ENCODE measurements at regions not wholly inside any gene's neighbourhood (a gene's known extent, or its start where the extent isn't known, plus 50 kb on each side); places are given as distances from the start of the nearest gene placed in this dataset.
A peak's percentile ranks its signal among the peaks of the same experiment; 100 is the strongest.
"Not testable (repeated sequence)": the region's sequence is repeated elsewhere in the genome, so short reads cannot be mapped to it uniquely, and the experiment has no call there.

- DNase-seq (ENCODE audit: low spot score): no peak
Observed at GRCh38 chr2:126238251-126238650, 417.7 kb upstream of the GYPC start.

- no peak for DNase-seq (ENCODE audit: low spot score)
Observed at GRCh38 chr2:126239320-126239955, 416.5 kb upstream of the GYPC start.

DNA sequence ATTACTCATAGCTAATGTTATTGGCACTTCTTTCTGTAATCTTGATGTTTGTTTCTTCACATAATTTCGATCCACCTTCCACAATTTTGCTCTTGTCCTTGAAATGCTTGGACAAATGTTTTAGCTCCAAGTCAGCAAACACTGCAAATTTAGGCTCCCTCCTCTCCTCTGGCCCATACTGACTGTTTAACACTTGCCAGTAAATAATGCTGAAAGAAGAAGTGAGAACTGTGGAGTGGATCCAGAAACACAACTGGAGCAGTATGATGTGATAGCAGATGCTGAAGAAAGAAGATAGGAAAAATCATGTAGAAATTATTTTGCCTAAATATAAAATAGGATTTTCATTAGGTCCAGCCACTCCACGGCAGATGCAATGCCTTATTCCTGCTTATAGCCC, 415.0 kb upstream of the GYPC start:
- DNase-seq (ENCODE audit: low spot score): no peak

GRCh38 chr2:126241411-126241810, 414.5 kb upstream of the GYPC start:
- no peak for DNase-seq (ENCODE audit: low spot score)

DNA sequence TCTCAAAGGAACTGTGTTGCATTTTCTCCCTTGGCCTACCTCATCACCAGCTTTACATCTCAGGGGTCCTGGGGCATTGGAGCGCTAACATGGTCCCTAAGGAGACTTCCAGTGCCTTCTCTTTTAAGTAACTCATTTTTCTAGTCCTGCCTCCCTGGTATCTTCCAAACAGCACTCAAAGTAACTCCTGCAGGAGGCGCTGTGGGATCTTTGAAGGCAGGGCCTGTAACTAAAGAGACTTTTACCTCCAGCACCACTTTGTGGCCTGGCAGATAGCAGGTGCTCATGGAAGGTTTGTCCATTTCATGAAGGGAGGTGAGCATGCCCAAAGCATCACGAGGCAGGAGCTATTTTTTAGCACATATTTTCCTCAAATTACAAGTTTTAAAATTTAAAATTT, 411.0 kb upstream of the GYPC start:
- peak; percentile 30 for DNase-seq (ENCODE audit: low spot score)

GRCh38 chr2:126253669-126254068, 402.3 kb upstream of the GYPC start:
- DNase-seq (ENCODE audit: low spot score): no peak

DNA sequence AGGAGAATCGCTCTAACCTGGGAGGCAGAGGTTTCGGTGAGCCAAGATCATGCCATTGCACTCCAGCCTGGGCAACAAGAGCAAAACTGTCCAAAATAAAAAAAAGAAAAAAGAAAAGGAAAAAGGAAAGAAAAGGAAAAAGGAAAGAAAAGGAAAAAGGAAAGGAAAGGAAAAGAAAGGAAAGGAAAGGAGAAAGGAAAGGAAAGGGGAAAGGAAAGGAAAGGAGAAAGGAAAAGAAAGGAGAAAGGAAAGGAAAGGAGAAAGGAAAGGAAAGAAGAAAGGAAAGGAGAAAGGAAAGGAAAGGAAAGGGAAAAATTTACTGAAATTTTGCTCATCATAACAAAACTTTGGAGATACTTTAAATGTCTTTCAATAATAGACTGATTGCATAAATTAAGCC, 391.3 kb upstream of the GYPC start:
- no peak for DNase-seq (ENCODE audit: low spot score)

DNA sequence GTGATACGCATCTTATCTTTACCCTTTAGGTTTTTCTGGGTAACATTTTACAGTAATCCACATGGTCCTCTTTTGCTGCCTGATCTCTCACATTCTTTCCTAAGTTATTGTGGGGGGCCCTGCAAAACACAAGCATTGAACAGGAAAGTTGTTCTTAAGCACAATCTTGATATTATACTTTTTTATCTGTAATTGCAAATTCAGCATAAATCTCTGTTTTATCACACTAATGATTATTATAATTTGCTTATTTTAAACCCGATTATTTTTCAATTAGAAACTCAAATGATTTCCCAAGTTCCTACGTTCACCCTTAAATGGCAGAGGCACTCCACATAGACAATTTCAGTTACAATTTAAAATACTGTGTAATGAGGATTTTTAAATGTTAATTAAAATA, 386.0 kb upstream of the GYPC start:
- DNase-seq (ENCODE audit: low spot score): no peak

- no peak for DNase-seq (ENCODE audit: low spot score)
Observed at GRCh38 chr2:126270587-126270986, 385.4 kb upstream of the GYPC start.

DNA sequence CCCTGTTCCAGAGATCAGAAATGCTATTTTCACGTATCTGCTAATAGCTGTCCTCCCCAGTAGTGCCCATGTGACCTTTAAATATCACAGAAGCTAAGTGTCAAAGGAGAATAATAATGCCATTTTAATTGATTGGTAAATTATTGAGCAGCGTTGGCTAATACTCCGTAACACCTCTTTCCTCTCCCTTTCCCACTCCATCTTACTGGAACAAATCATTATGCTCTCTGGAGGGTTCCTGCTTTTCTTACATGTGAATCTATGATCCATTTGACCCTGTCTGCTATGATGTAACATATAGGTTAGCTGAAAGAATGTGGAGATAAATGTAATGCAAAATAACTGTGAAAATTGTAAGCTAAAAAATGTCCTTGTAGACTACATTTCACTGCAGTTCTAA, 383.6 kb upstream of the GYPC start:
- no peak for DNase-seq (ENCODE audit: low spot score)

- DNase-seq (ENCODE audit: low spot score): no peak
Observed at GRCh38 chr2:126275098-126275497, 380.9 kb upstream of the GYPC start.

DNA sequence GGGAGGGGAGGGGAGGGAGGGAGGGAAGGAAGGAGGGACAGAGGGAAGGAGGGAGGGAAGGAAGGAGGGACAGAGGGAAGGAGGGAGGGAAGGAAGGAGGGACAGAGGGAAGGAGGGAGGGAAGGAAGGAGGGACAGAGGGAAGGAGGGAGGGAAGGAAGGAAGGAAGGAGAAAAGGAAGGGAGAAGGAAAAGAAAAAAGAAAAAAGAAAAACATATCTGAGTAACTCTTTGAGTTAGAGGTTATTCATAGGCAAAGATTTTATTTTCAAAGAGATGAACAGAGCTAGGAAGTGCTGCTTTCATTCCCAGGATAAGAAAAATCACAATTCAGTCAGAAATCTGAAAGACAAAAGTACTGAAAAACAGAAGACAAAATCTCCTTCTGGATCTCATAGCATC, 379.7 kb upstream of the GYPC start:
- DNase-seq (ENCODE audit: low spot score): not testable (repeated sequence)

GRCh38 chr2:126288362-126288761, 367.6 kb upstream of the GYPC start:
- DNase-seq (ENCODE audit: low spot score): no peak

DNA sequence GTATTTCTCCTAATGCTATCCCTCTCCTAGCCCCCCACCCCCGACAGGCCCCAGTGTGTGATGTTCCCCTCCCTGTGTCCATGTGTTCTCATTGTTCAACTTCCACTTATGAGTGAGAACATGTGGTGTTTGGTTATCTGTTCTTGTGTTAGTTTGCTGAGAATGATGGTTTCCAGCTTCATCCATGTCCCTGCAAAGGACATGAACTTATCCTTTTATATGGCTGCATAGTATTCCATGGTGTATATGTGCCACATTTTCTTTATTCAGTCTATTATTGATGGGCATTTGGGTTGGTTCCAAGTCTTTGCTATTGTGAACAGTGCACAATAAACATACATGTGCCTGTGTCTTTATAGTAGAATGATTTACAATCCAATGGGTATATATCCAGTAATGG, 362.0 kb upstream of the GYPC start:
- not testable (repeated sequence) for DNase-seq (ENCODE audit: low spot score)

- DNase-seq (ENCODE audit: low spot score): no peak
Observed at GRCh38 chr2:126299469-126299976, 356.4 kb upstream of the GYPC start.

DNA sequence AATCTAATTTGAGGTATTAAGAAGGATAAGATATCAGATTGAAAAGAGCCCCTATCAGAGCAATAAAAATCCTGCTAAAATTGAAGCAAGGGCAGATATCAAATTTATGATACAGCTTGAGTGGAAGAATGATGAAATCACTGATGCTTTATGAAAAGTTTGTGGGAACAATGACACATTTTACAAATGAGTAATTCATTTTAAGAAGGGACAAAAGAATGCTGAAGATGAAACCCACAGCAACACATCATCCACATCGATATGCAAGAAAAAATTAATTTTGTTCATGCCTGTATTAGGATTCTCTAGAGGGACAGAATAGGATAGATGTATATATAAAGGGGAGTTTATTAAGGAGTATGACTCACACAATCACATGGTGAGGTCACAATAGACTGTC, 355.6 kb upstream of the GYPC start:
- no peak for DNase-seq (ENCODE audit: low spot score)

GRCh38 chr2:126302043-126302442, 353.9 kb upstream of the GYPC start:
- no peak for DNase-seq (ENCODE audit: low spot score)

- DNase-seq (ENCODE audit: low spot score): no peak
Observed at GRCh38 chr2:126303113-126303512, 352.8 kb upstream of the GYPC start.

- no peak for DNase-seq (ENCODE audit: low spot score)
Observed at GRCh38 chr2:126304154-126304553, 351.8 kb upstream of the GYPC start.

DNA sequence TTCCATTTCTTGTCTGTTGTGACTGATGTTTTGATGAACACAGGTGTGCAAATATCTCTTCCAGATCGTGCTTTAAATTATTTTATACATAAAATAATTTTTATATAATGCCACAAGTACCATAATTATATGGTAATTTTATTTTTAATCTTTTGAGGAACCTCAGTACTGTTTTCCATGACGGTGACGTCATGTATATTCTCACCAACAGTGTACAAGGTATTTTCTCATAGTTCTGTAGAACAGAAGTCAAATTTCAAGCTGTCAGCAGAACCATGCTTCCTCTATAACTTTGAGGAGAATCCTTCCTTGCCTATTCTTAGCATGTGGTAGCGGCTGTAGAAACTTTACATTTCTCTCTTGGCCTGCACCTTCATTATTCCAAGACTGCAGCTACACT, 349.4 kb upstream of the GYPC start:
- DNase-seq (ENCODE audit: low spot score): no peak

DNA sequence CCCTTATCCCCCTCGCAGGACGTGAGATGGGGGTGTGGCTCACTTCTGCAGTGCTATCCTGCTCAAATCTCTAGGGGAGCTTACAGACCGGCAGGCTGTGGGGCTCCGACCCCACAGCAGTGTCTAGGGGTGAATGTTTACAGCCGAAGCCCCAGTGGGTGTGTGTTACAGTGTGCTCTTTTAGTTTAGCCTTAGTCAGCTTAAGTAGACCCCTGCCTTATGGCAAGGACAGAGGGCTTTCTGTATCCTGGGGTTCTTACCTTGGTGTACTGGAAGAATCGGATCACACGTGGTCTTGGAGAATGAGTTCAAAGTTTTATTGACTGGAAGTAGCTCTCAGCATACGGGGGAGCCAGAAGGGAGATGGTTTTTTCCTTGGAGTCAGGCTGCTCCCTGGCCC, 348.2 kb upstream of the GYPC start:
- DNase-seq (ENCODE audit: low spot score): no peak

DNA sequence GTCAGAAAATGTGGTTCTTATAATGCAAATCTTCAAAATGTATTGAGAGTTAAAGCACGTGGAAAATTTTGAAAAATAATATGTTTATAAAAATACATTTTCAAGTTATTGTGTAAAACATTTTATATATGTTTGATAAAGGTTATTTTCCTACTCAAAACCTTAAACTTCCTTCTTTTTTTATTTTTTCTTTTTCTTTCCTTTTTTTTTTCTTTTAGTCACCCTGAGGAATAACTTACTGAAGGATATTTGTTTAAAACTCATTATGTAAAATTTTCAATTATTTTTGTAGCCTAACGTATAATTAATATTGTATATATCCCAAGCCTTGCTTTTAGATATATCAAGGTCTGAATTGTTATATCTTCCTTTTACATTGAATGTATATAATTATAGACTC, 346.8 kb upstream of the GYPC start:
- no peak for DNase-seq (ENCODE audit: low spot score)

GRCh38 chr2:126312579-126312978, 343.4 kb upstream of the GYPC start:
- DNase-seq (ENCODE audit: low spot score): no peak

DNA sequence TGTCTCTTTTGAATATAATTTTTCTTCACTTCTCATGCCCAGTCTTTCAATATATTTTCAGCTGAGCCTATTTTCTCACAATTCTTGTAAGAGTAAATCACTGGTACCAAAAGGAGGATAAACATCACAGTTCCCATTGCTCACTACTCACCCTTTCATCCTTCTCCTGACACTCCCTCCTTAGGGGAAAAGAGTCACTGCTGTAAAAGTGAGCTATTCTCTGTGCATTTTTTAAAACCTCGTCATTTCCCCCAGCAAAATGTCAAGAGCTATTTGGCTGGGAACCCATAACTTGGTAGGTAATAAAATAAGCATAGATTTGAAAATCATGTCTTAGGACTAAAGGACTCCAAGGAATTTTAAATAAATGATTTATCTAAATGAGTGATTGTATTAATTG, 340.1 kb upstream of the GYPC start:
- no peak for DNase-seq (ENCODE audit: low spot score)

All from hematopoietic multipotent progenitor cell treated with erythropoietin and hydrocortisone succinate and interleukin-3 and kit ligand, for 15 days (in vitro differentiated cells).